OCI-LY1 (cell line): ENCODE measurements at regions not wholly inside any gene's neighbourhood (a gene's known extent, or its start where the extent isn't known, plus 50 kb on each side); places are given as distances from the start of the nearest gene placed in this dataset.

Experiments used
- CTCF ChIP-seq: fragments of 200-600 bp; sonication (generic), shearing (Covaris generic); IDR thresholded peaks from 2 replicates; pipeline ENCODE4 v1.5.1; 2017; ENCODE audit warnings: mild to moderate bottlenecking, antibody characterized with exemption, low read length, moderate library complexity, mixed read lengths
- EZH2 ChIP-seq: fragments of 200-600 bp; sonication (generic), shearing (Covaris generic); IDR thresholded peaks from 2 replicates; pipeline ENCODE4 v1.8.0; 2017; ENCODE audit warnings: borderline replicate concordance, mixed run types, mild to moderate bottlenecking, antibody characterized with exemption, low read length, moderate library complexity, mixed read lengths

DNA sequence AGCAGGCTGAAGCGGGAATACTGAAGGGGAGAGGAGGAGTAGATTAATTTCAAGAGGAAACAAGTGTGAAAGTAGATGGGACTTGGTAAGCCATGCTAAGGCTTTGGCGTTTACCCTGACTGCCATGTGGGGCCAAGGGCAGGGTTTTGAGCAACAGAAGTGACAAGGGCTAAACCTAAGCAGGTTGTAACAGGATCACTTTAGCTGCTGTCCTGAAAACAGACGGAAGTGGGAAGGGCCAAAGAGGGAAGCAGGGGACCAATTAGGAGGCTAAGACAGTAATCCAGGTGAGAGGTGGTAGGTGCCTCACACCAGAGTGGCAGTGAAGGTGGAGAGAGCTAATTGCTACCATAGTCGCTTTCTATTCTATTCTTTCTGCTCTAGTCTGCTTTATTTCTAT lies 166.5 kb downstream of the PJA1 start:
- TF ChIP-seq CTCF (no peak), EZH2 (no peak)
